Suprapubic skin (tissue), 4 donors: ENCODE measurements at regions not wholly inside any gene's neighbourhood (a gene's known extent, or its start where the extent isn't known, plus 50 kb on each side); places are given as distances from the start of the nearest gene placed in this dataset.

Source experiments
- DNase-seq, 2 donors: peaks; one replicate each; pipeline ENCODE4 v3.0.0-alpha.2; 2019; ENCODE audit warnings: low spot score in 2 of 2
- H3K27ac ChIP-seq: fragments of 200-600 bp; sonication (generic); one replicate; pipeline ENCODE4 v1.5.1; 2019
- H3K27me3 ChIP-seq: fragments of 200-600 bp; sonication (generic); one replicate; pipeline ENCODE4 v1.5.1; 2019
- H3K36me3 ChIP-seq: fragments of 200-600 bp; sonication (generic); one replicate; pipeline ENCODE4 v1.5.1; 2019
- H3K4me1 ChIP-seq: fragments of 200-600 bp; sonication (generic); one replicate; pipeline ENCODE4 v1.5.1; 2019
- H3K4me3 ChIP-seq: fragments of 200-600 bp; sonication (generic); one replicate; pipeline ENCODE4 v1.5.1; 2019; ENCODE audit warnings: mild to moderate bottlenecking
- H3K9me3 ChIP-seq: fragments of 200-600 bp; sonication (generic); one replicate; pipeline ENCODE4 v1.5.1; 2019
- EP300 ChIP-seq: sonication (generic); formaldehyde crosslinking; IDR thresholded peaks from one replicate; pipeline ENCODE4 v1.6.1; 2017; ENCODE audit warnings: antibody characterized with exemption
- POLR2A ChIP-seq, 2 donors: fragments of 450-650 bp; IDR thresholded peaks; one replicate each; pipeline ENCODE4 v1.6.1; 2017; ENCODE audit warnings: antibody characterized with exemption in 2 of 2, mild to moderate bottlenecking in 2 of 2, moderate library complexity in 2 of 2
- POLR2AphosphoS5 ChIP-seq, 3 donors: sonication (generic); formaldehyde crosslinking; IDR thresholded peaks; one replicate each; pipeline ENCODE4 v1.6.1; 2017; ENCODE audit warnings: antibody characterized with exemption in 3 of 3
- WGBS: methylation state at CpG from one replicate; pipeline ENCODE4 v1.1.5; 2018; 5-methylcytosine and 5-hydroxymethylcytosine counted together
- TF ChIP-seq, protein P1 (sequence below), 2 donors: fragments of 200-600 bp in 1 of 2; fragments of 450-650 bp in 1 of 2; sonication (generic) in 1 of 2; IDR thresholded peaks; one replicate each; pipeline ENCODE4 v1.5.1; 2016 to 2019; ENCODE audit warnings: antibody characterized with exemption in 2 of 2, mild to moderate bottlenecking in 1 of 2, moderate library complexity in 1 of 2

- DNase-seq, result no peak
- no peaks in the 10 kb centered on the region for H3K27me3 ChIP-seq
- H3K4me1 ChIP-seq, result no peaks in the 10 kb centered on the region
- no peaks in the 10 kb centered on the region for H3K36me3 ChIP-seq
- no peak overlapping the region for H3K4me3 ChIP-seq
- H3K9me3 ChIP-seq, result no peaks in the 10 kb centered on the region
- WGBS, result 46% methylated on average over 2 of the region's 2 CpGs
- TF ChIP-seq POLR2AphosphoS5 (IDR thresholded peaks at IDR 0.05) (no peak), EP300 (no peak), POLR2A (IDR thresholded peaks at IDR 0.05) (no peak)
- TF ChIP-seq, protein P1, sequence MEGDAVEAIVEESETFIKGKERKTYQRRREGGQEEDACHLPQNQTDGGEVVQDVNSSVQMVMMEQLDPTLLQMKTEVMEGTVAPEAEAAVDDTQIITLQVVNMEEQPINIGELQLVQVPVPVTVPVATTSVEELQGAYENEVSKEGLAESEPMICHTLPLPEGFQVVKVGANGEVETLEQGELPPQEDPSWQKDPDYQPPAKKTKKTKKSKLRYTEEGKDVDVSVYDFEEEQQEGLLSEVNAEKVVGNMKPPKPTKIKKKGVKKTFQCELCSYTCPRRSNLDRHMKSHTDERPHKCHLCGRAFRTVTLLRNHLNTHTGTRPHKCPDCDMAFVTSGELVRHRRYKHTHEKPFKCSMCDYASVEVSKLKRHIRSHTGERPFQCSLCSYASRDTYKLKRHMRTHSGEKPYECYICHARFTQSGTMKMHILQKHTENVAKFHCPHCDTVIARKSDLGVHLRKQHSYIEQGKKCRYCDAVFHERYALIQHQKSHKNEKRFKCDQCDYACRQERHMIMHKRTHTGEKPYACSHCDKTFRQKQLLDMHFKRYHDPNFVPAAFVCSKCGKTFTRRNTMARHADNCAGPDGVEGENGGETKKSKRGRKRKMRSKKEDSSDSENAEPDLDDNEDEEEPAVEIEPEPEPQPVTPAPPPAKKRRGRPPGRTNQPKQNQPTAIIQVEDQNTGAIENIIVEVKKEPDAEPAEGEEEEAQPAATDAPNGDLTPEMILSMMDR (IDR thresholded peaks at IDR 0.05), result no peak
- no peak overlapping the region for H3K27ac ChIP-seq
Observed at GRCh38 chr18:2217356-2217755, 353.9 kb downstream of the METTL4 start.

DNA sequence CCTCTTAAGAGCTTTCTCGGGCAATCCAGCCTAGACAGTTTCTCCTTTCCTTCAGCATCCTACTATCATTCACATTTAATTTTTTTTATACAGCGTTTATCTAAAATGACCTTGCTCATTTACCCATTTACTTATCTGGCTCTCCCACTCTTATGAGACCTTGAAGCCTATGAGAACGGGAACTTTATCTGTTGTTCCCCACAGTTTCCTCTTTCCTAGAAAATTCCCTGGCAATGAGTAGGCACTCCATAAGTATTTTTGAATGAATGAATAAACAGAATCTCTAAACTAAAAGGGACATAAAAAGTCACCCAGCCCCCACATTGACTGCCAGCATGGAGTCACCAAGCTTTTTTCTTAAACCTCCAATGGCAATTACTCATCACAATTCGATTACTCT lies 353.2 kb downstream of the METTL4 start:
- no peaks in the 10 kb centered on the region for H3K27me3 ChIP-seq
- no peak overlapping the region for H3K4me3 ChIP-seq
- WGBS, result 73% methylated on average over 4 of the region's 4 CpGs
- no peak overlapping the region for H3K27ac ChIP-seq
- H3K36me3 ChIP-seq, result no peaks in the 10 kb centered on the region
- no peaks in the 10 kb centered on the region for H3K9me3 ChIP-seq
- no peak for DNase-seq
- no peaks in the 10 kb centered on the region for H3K4me1 ChIP-seq
- no peak for TF ChIP-seq EP300
- TF ChIP-seq POLR2A (IDR thresholded peaks at IDR 0.05), result no peak
- TF ChIP-seq, protein P1 (IDR thresholded peaks at IDR 0.05), result no peak
- TF ChIP-seq POLR2AphosphoS5 (IDR thresholded peaks at IDR 0.05), result no peak

- no peaks in the 10 kb centered on the region for H3K27me3 ChIP-seq
- 71% methylated on average over 3 of the region's 3 CpGs for WGBS
Observed at GRCh38 chr18:2219706-2220105, 351.6 kb downstream of the METTL4 start.

DNA sequence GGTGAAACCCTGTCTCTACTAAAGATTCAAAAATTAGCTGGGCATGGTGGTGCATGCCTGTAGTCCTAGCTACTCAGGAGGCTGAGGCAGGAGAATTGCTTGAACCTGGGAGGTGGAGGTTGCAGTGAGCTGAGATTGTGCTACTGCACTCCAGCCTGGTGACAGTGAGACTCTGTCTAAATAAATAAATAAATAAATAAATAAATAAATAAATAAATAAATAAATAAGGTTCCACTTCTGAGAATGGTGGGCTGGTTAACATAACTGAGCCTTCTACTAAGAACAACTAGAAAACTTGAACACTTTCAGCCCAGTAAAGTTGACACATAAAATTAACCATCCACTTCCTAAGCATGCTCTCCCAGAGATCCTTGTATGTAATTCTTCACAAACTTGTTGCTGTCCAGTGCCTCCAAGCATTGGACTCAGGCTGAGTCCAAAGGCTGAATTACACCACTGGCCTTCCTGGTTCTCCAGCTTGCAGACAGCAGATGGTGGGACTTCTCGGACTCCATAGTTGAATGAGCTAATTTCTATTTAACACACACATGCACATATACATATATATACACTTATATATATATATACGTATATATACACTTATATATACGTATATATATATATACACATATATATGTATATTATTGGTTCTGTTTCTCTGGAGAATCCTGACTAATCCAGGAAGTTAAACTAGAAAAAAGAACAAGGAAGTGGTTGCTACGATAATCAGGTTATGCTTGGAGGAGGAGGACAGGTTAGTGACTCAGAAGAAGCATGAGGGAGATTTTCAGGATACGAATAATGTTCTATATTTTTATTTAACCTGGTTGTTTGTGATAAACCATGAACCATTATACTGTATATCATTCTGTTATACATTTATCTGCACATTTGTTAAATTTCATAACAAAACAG lies 348.8 kb downstream of the METTL4 start:
- no peak for TF ChIP-seq POLR2A (IDR thresholded peaks at IDR 0.05)
- TF ChIP-seq POLR2AphosphoS5 (IDR thresholded peaks at IDR 0.05), result no peak
- TF ChIP-seq EP300, result no peak
- TF ChIP-seq, protein P1 (IDR thresholded peaks at IDR 0.05), result no peak
- Histone ChIP-seq H3K9me3 (no peaks in the 10 kb centered on the region), H3K4me1 (no peaks in the 10 kb centered on the region), H3K27ac (no peak overlapping the region), H3K27me3 (no peaks in the 10 kb centered on the region), H3K36me3 (no peaks in the 10 kb centered on the region), H3K4me3 (no peak overlapping the region)
- DNase-seq, result no peak
- WGBS, result 78% methylated on average over 5 of the region's 5 CpGs

More at GRCh38 chr18:2219706-2220105, 351.6 kb downstream of the METTL4 start:
- Histone ChIP-seq H3K4me3 (no peak overlapping the region), H3K9me3 (no peaks in the 10 kb centered on the region), H3K36me3 (no peaks in the 10 kb centered on the region), H3K27ac (no peak overlapping the region), H3K4me1 (no peaks in the 10 kb centered on the region)
- TF ChIP-seq, protein P1 (IDR thresholded peaks at IDR 0.05), result no peak
- TF ChIP-seq POLR2A (IDR thresholded peaks at IDR 0.05), result no peak
- TF ChIP-seq POLR2AphosphoS5 (IDR thresholded peaks at IDR 0.05), result no peak
- no peak for TF ChIP-seq EP300
- DNase-seq, result no peak

GRCh38 chr18:2223449-2223848 lies 347.9 kb downstream of the METTL4 start:
- WGBS, result 40% methylated on average over 5 of the region's 5 CpGs
- H3K27me3 ChIP-seq, result no peaks in the 10 kb centered on the region
- TF ChIP-seq, protein P1 (IDR thresholded peaks at IDR 0.05), result no peak
- TF ChIP-seq EP300 (no peak), POLR2AphosphoS5 (IDR thresholded peaks at IDR 0.05) (no peak), POLR2A (IDR thresholded peaks at IDR 0.05) (no peak)
- no peak for DNase-seq
- H3K36me3 ChIP-seq, result no peaks in the 10 kb centered on the region
- H3K27ac ChIP-seq, result no peak overlapping the region
- H3K9me3 ChIP-seq, result no peaks in the 10 kb centered on the region
- no peaks in the 10 kb centered on the region for H3K4me1 ChIP-seq
- no peak overlapping the region for H3K4me3 ChIP-seq
